ENCODE measurements at regions not wholly inside any gene's neighbourhood (a gene's known extent, or its start where the extent isn't known, plus 50 kb on each side); places are given as distances from the start of the nearest gene placed in this dataset.

DNA sequence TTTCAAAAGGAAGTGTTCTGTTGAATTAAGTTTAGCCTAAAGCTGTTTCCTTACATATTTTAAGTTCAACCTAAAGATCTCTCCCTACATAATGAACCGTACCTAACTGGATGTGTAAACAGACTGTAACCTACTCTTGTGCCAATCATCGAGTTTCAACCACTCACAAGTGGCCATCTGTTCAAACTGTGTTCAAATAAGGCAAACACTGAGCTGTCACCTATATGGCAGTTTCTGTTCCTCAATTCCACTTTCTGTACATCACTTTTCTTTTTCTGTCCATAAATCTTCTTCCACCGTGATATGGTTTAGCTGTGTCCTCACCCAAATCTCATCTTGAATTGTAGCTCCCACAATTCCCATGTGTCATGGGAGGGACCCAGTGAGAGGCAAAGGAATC lies 428.6 kb downstream of the HACE1 start:
- no peak for TF ChIP-seq CTCF (IDR thresholded peaks at IDR 0.05)
- TF ChIP-seq POLR2AphosphoS5 (IDR thresholded peaks at IDR 0.05): no peak
- TF ChIP-seq POLR2A (IDR thresholded peaks at IDR 0.05): no peak
